ENCODE measurements at regions not wholly inside any gene's neighbourhood (a gene's known extent, or its start where the extent isn't known, plus 50 kb on each side); places are given as distances from the start of the nearest gene placed in this dataset.
"Not testable (repeated sequence)": the region's sequence is repeated elsewhere in the genome, so short reads cannot be mapped to it uniquely, and the experiment has no call there.

DNA sequence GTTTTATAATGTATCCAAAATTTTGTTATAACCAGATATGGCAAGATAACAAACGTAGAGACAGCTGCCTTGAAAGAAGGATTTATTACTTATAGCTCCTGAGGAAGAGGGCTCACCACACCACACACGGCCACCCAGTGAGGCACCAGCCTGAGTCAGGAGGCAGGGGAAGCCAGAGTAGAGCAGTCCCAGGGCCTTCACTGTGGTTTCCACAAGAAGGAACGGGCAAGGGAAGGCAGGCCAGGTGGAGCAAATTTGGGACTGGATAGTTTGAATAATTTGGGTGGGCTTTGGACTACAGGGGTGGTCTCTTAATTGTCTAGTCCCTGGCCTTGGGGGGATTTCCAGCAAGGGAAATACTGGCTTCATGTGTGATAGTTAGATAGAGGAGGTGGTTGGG lies 72.5 kb downstream of the RRAGC start:
- no peak overlapping the region for H3K4me3 ChIP-seq (ENCODE audit: low read depth, low read length)
- no peak for DNase-seq (ENCODE audit: low read depth)

DNA sequence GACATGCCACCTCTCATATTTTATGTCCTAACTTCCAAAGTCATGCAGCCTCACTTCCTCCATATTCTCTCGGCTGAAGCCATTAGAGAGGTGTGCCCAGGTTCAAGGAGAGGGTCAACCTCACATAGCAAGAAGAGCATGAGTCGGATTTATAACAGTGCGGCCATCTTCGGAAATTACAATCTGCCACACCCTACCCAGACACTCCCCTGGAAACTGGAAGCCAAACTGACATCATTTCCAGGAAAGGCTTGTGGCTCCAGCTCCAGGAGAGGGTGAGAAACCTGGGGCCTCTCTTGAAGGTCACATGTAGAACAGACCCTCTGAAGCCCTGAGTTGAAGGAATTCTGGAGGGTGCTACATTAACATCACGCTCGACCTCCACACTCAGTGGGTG lies 73.5 kb downstream of the RRAGC start:
- DNase-seq (ENCODE audit: low read depth), result no peak
- no peak overlapping the region for H3K4me3 ChIP-seq (ENCODE audit: low read depth, low read length)

DNA sequence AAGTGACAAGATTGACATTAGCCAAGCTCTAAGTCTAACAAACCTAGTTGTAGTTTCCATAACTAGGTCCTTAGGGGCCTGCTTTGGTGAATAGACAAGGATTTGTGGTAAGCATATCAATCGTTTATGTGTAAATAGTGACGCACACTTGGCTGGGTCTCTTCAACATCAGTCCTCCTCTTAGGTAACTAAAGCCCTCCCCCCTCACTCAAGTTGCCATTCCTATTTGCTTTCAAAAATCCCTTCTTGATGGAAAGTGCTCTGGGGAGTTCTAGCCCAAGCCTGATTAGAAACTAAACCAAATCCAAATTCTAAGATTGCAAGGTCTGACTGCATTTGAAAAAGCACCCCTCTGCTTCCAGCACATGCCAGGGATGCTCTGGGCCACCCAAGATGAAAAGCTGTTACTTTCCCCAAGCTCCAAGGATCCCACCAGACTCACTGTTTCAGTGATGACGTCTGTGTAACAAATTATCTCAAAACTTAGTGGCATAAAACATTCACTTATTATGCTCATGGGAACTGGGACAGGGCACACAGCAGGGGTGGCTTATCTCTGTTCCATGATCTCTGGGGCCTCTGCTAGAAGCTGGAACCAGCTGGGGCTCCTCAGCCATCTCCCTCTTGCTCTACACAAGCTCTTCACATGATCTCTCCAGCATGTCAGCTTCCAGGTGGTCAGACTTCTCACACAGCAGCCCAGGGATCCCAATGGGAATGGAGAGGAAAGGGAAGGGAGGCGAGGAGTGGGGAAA lies 74.1 kb downstream of the RRAGC start:
- no peak overlapping the region for H3K4me3 ChIP-seq (ENCODE audit: low read depth, low read length)
- DNase-seq (ENCODE audit: low read depth), result no peak

DNA sequence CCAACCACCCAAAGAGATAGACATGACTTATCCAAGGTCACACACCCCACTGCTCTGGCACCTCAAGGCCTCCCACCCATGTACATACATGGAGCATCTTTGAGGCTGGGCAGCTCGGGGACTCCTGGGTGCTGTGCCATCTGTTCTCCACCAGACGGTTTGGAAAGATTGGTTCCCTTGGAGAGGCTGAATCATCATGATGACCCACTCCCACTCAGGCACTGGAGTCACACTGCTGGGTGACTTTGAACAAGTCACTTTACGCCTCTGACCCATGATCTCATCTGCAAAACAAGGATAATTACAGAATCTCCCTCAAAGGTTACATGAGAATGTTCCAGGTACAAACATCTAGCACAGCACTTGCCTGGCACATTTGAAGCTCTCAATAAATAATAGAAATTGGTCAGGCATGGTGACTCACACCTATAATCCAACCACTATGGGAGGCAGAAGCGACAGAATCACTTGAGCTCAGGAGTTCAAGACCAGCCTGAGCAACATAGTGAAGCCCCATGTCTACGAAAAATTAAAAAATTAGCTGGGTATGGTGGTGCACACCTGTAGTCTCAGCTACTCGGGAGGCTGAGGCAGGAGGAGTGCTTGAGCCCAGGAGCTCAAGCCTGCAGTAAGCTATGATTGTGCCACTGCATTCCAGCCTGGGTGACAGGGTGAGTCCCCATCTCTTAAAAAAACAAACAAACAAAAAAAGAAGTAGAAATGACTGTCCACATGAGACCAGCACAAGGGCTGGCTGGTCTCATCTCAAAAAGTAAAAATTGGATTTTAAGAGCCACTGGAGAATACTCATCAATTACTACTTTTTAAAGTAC lies 74.9 kb downstream of the RRAGC start:
- no peak for DNase-seq (ENCODE audit: low read depth)

DNA sequence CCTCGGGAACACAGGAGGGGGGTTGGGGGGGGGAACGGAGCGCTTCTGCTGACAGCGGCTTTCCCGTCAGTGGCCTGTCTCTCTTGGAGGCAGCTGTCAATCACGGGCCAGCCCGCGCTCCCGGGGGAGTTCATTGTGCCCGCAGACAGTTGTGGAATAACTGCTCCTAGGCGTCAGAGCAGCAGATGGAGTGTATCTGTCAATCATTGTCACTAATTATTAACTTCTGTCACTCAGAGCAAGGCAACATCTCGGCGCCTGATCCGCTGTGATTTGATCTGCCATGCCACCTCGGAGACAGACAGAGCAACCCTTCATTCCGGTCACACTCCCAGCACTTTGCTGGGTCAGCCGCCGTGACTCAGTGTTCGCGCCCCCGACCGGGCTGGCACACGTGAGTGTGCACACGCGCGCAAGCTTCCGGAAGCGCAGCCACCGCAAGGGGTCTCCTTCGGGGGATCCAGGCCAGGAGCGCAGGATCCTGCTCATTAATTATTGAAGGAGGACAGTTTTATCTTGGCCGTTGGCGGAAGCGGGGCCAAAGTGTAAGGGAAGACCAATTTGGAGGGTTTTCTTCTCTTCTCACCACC lies 75.8 kb downstream of the RRAGC start:
- peak overlapping the region; percentile 4 for H3K4me3 ChIP-seq (ENCODE audit: low read depth, low read length)
- no peak for DNase-seq (ENCODE audit: low read depth)

More for the DNA sequence above, 74.9 kb downstream of the RRAGC start:
- no peak overlapping the region for H3K4me3 ChIP-seq (ENCODE audit: low read depth, low read length)

DNA sequence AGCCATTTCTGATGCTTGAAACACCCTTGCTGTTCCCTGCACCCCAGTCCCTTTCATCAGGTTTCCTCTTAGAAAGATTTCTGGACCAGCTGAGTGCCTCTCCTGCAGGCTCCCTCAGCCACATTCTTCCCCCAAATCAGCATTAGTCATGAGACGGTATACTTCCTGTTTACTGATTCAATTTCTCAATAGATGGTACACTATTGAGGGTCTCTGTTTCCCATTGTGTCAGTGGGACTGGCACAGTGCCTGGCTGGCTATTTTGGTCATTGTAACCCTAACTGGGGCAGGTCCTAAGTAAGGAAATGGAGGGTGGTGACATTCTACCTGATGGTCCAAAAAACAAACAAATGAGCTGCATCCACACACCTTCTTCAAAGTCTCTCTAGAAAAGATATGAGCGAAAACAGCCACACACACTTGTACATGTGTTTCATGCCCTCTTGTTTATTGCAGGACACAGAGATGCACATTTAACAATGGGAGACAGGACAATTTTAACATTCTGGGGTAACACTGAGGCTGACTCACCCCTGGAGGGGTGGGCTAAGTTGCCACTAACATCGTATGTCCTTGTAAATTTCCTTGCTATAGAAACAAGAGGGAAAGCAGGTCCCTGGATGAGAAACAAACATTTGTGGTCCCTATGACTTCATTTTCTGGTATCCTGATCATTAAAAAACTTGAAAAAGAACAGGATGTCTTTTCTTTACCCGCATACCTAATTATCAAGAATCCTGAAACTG lies 77.5 kb downstream of the RRAGC start:
- no peak overlapping the region for H3K4me3 ChIP-seq (ENCODE audit: low read depth, low read length)
- no peak for DNase-seq (ENCODE audit: low read depth)

DNA sequence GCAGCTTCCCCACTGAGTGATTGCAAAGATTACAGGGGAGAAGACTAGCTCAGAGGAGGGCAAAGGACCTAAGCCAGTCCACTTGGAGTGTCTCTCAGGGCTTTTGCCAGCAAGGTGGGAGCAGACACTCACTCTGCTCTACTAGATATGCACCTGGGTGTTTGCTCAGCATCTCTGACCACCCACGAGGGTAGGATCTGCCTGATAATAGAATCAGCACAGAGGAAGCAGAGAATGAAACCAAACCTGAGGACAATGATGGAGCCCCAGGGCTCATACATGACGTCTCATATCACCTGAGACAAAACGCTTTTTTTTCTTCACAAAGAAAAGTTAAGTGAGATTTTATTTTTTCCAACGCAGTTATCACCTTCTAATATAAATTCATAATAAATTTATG lies 79.4 kb downstream of the RRAGC start:
- H3K4me3 ChIP-seq (ENCODE audit: low read depth, low read length), result no peak overlapping the region
- no peak for DNase-seq (ENCODE audit: low read depth)

DNA sequence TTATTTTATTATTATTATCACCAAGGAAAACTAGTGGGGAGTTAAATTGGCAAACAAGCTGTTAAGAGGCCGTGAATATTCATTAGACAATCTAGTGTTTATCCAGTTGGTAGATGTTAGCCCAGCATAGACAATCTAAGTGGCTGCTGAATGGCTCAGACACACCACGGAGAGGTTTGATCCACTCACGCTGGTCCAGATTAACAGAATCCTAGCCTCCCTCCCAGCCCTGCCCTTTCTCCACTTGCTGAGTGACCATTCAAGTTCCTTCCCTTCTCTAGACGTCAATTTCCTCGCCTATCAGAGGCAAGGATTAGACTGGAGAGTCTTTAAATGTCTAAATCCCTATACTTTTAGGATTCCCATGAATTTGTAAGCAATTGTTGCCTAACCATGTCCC lies 80.1 kb downstream of the RRAGC start:
- no peak overlapping the region for H3K4me3 ChIP-seq (ENCODE audit: low read depth, low read length)
- no peak for DNase-seq (ENCODE audit: low read depth)

DNA sequence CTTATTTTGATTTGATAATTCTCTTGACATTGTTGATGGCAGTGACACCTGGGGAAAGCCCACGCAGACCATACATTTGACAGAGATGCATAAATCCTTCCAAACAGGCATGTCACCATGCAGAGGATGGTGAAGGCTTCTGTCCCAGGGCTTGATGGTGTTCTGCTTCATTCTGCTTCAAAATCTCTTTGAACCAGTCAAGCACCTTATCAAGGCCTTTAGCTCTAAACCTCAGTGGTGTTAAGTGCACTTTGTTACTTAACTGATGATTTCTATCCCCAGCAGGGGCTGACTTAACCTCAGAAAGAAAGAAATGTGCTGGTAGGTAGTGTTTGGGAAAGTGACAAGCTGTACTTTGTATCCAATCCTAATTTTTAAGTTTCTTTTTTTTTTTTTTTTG lies 81.1 kb downstream of the RRAGC start:
- DNase-seq (ENCODE audit: low read depth), result no peak

DNA sequence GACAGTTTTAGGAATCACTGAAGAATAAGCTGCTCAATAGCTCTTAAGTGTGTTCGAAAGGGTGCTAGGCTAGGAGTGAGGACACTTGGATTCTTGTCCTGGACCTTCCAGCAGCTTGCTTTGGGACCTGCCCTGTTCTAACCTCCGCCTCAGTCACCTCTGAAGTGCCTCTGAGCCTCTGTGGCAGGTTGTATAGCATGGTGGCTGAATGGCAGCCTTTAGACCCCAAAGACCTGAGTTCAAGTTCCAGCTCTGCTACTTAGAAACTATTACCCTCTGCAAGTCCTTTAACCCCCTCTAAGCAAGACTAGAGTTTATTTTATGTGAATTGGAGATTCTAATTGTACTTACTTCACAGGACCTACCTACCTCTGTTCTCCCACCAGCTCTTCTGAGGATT lies 81.5 kb downstream of the RRAGC start:
- DNase-seq (ENCODE audit: low read depth), result no peak
- no peak overlapping the region for H3K4me3 ChIP-seq (ENCODE audit: low read depth, low read length)

More for the DNA sequence above, 81.1 kb downstream of the RRAGC start:
- no peak overlapping the region for H3K4me3 ChIP-seq (ENCODE audit: low read depth, low read length)

DNA sequence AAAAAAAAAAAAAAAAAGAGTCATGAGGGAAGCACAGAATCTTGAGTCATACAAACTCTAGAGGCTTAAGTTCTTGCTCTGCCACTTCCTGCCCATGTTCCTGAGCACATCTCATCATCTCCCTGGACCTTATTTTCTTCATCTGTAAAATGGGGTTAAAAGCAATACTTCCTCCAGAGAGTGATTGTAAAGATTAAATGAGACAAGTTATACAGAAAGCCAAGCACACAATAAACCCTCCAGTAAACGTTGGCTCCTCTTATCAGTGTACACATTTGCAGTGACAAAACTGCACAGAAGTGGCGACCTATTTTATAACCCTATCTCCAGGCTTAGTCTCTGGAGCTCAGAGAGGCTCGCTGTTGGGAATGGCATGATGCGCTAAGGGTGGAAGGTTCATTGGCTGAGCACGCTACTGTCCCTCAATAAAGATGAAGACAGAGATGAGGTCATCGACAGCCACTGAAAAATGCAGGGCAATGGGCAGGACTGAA lies 82.1 kb downstream of the RRAGC start:
- no peak overlapping the region for H3K4me3 ChIP-seq (ENCODE audit: low read depth, low read length)
- no peak for DNase-seq (ENCODE audit: low read depth)

DNA sequence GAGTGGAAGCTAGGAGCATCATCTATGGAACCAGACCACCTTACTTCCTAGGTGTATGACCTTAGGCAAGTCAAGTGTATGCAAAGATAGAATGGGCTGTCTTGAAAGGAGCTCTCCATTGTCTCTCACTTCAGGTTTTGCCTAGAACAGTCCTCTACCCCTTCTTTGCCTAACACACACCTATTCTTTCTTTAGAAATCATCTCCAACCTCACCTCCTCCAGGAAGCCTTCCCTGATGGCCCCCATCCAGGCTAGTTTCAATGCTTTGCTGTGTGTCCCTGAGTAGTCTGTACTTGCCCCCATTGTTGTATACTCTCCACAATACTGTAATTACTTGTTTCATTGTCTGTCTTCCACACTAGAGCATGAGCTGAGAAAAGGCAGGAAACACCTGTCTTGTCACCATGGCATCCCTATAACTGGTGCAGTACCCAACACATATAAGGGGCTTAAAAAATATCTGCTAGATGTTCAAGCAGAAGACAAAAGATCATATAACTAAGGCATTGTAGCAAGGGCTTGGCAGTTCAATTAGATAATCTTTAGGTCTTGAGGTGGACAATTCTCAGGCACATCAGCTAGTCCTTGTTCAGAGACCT lies 83.0 kb downstream of the RRAGC start:
- no peak for DNase-seq (ENCODE audit: low read depth)
- H3K4me3 ChIP-seq (ENCODE audit: low read depth, low read length), result no peak overlapping the region

DNA sequence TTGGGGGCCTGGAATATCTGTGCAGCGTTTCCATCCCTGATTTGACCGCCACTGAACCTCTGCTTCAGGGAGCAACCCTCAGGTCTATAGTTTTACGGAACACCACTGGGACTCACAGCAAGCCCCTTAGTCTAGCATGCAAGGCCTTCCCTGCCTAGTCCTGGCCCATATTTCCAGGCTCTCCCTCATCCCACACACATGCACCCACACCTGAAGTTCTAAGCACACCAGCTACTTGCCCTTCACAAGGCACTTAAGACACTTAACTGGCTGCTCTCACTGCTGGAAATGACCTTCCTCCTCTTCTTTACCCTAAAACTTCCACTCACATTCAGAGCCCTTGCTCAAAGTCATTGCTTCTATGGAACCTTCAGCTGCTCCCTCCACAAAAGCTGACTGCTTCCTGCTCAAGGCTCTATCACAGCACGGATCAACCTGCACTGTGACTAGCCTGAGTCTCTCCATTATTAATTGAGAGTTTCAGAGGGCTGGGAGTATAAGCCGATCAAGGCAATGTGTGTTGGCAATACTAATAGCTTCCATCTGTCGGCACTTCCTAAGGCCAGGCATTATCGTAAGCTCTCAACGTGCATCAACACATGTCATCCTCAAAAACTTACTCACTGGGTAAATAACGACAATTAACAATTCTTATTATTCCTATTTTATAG lies 84.3 kb downstream of the RRAGC start:
- H3K4me3 ChIP-seq (ENCODE audit: low read depth, low read length), result no peak overlapping the region
- DNase-seq (ENCODE audit: low read depth), result no peak

DNA sequence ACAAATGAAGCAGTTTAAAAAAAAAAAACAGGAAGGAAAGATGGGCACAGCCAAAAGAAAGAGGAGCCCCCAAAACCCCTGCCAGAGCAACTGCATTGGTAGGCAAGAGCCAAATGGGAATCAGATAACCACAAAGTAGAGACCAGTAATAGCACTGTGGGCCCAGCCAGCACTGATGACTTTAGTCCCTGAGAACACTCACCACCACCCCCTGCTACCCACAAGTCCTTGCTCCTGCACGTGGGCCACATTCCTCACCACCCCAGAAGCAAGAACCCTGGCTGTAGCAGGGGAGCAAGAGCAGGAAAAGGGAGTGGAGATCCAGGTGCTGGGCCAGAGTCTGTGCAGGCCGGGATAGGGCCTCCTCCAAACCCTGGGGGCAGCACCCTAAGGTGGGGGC lies 86.1 kb downstream of the RRAGC start:
- H3K4me3 ChIP-seq (ENCODE audit: low read depth, low read length), result no peak overlapping the region
- no peak for DNase-seq (ENCODE audit: low read depth)

DNA sequence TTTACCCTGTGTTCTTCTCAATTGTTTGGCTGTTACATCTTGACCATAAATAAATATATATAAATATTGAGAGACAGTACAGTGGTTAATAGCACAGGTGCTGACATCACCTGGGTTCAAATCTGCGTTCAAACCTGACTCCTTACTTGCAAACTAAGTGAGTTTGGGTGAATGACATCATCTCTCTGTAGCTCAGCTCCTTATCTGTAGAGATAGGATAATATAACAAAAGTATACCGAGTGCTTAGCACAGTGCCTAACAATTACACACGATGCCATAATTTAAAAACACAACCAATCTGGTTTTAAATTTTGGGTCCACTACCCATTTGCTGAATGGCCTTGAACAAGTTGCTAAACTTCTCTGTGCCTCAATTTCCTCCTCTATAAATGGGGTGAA lies 86.6 kb downstream of the RRAGC start:
- no peak for DNase-seq (ENCODE audit: low read depth)
- no peak overlapping the region for H3K4me3 ChIP-seq (ENCODE audit: low read depth, low read length)

DNA sequence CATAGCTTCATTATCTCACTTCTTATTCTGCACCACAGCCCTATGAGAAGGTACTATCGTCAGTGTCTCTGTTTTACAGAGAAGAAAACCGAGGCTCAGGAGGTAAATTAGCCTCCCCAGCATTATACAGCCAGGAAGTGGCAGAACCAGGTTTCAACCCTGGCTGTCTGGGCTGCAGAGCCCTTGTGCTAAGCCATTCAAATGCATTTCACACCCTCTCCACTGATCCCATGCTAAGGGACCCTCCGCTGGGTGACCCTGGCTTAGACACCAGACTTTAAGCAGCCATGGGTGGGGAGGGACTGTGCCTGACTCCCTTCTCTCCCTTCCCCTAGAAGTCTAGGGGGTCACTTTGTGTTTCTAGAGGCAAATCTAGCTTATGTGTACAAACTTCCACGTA lies 87.5 kb downstream of the RRAGC start:
- no peak overlapping the region for H3K4me3 ChIP-seq (ENCODE audit: low read depth, low read length)
- no peak for DNase-seq (ENCODE audit: low read depth)

DNA sequence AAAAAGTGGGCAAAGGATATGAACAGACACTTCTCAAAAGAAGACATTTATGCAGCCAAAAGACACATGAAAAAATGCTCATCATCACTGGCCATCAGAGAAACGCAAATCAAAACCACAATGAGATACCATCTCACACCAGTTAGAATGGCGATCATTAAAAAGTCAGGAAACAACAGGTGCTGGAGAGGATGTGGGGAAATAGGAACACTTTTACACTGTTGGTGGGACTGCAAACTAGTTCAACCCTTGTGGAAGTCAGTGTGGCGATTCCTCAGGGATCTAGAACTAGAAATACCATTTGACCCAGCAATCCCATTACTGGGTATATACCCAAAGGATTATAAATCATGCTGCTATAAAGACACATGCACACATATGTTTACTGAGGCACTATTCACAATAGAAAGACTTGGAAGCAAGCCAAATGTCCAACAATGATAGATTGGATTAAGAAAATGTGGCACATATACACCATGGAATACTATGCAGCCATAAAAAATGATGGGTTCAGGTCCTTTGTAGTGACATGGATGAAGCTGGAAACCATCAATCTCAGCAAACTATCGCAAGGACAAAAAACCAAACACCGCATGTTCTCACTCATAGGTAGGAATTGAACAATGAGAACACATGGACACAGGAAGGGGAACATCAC lies 88.9 kb downstream of the RRAGC start:
- DNase-seq (ENCODE audit: low read depth); H3K4me3 ChIP-seq (ENCODE audit: low read depth, low read length): not testable (repeated sequence)

DNA sequence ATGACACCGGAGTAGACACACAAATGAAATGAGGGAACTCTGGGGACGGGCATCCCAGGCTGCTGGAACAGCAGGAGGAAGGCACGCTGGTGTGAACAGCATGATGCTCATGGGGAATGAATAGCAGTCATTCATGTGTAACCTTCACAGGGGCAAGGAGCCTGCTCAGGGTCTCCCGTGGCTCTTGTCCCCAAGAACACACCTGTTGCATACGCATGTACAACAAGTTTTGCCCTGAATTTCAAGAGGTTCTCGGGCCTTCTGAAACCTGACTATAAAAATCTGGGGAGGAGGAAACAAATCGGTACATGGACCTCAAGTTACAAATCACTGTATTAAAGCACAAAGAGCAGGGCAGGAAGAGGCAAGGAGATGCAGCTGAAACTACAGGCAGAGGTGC lies 93.4 kb downstream of the RRAGC start:
- no peak for DNase-seq (ENCODE audit: low read depth)
- H3K4me3 ChIP-seq (ENCODE audit: low read depth, low read length), result no peak overlapping the region

Measured in skeletal muscle cell (primary cell).